Mesothelial cell of epicardium (in vitro differentiated cells): ENCODE measurements at regions not wholly inside any gene's neighbourhood (a gene's known extent, or its start where the extent isn't known, plus 50 kb on each side); places are given as distances from the start of the nearest gene placed in this dataset.

Experiments
- DNase-seq, 2 experiments: peaks; one replicate each; pipeline ENCODE4 v3.0.0; 2021; ENCODE audit warnings: low spot score in 2 of 2; ENCODE audit not compliant: unreplicated experiment in 2 of 2
- H3K27ac Mint-ChIP-seq: 2 replicates; pipeline ENCODE4 v1.8.0; 2021; ENCODE audit warnings: mixed read lengths
- H3K27me3 Mint-ChIP-seq: 2 replicates; pipeline ENCODE4 v1.8.0; 2021; ENCODE audit warnings: low read depth, mixed read lengths
- H3K36me3 Mint-ChIP-seq: 2 replicates; pipeline ENCODE4 v1.8.0; 2021; ENCODE audit warnings: mixed read lengths
- H3K4me1 Mint-ChIP-seq: 2 replicates; pipeline ENCODE4 v1.8.0; 2021; ENCODE audit warnings: mixed read lengths
- H3K4me3 Mint-ChIP-seq: 2 replicates; pipeline ENCODE4 v1.8.0; 2021; ENCODE audit warnings: mild to moderate bottlenecking, moderate library complexity, mixed read lengths
- H3K9me3 Mint-ChIP-seq: 2 replicates; pipeline ENCODE4 v1.8.0; 2021; ENCODE audit warnings: mixed read lengths
- CTCF ChIP-seq: fragments of 200-600 bp; sonication (generic); IDR thresholded peaks from one replicate; pipeline ENCODE4 v1.5.0; 2021; ENCODE audit warnings: antibody characterized with exemption; ENCODE audit not compliant: unreplicated experiment

- H3K27me3 Mint-ChIP-seq, result no peaks in the 10 kb centered on the region
- DNase-seq, result no peak
- peaks cover 38% of the 10 kb centered on the region for H3K4me1 Mint-ChIP-seq
- peaks cover 11% of the 10 kb centered on the region for H3K36me3 Mint-ChIP-seq
- peak overlapping the region; percentile 59 for H3K27ac Mint-ChIP-seq
- peaks cover 25% of the 10 kb centered on the region for H3K9me3 Mint-ChIP-seq
- H3K4me3 Mint-ChIP-seq, result no peak overlapping the region
- no peak for TF ChIP-seq CTCF
Measured at GRCh38 chr5:38613992-38614836, 57.8 kb upstream of the LIFR start.

GRCh38 chr5:38615042-38615441 lies 58.6 kb upstream of the LIFR start:
- TF ChIP-seq CTCF, result no peak
- Mint-ChIP-seq H3K4me3 (no peak overlapping the region), H3K27me3 (no peaks in the 10 kb centered on the region), H3K27ac (no peak overlapping the region), H3K4me1 (peaks cover 31% of the 10 kb centered on the region), H3K36me3 (peaks cover 12% of the 10 kb centered on the region), H3K9me3 (peaks cover 29% of the 10 kb centered on the region)
- no peak for DNase-seq

GRCh38 chr5:38615981-38616451 lies 59.6 kb upstream of the LIFR start:
- no peaks in the 10 kb centered on the region for H3K27me3 Mint-ChIP-seq
- peaks cover 25% of the 10 kb centered on the region for H3K4me1 Mint-ChIP-seq
- peak overlapping the region; percentile 28 for H3K27ac Mint-ChIP-seq
- DNase-seq, result no peak
- no peak overlapping the region for H3K4me3 Mint-ChIP-seq
- H3K9me3 Mint-ChIP-seq, result peaks cover 36% of the 10 kb centered on the region
- no peak for TF ChIP-seq CTCF
- peaks cover 15% of the 10 kb centered on the region for H3K36me3 Mint-ChIP-seq

GRCh38 chr5:38618154-38618553 lies 61.7 kb upstream of the LIFR start:
- DNase-seq, result no peak
- TF ChIP-seq CTCF, result no peak
- peaks cover 39% of the 10 kb centered on the region for H3K4me1 Mint-ChIP-seq
- no peak overlapping the region for H3K27ac Mint-ChIP-seq
- no peak overlapping the region for H3K4me3 Mint-ChIP-seq
- H3K36me3 Mint-ChIP-seq, result peaks cover 15% of the 10 kb centered on the region
- H3K27me3 Mint-ChIP-seq, result no peaks in the 10 kb centered on the region
- peaks cover 36% of the 10 kb centered on the region for H3K9me3 Mint-ChIP-seq

- peak overlapping the region; percentile 65 for H3K27ac Mint-ChIP-seq
- H3K27me3 Mint-ChIP-seq, result no peaks in the 10 kb centered on the region
- peaks cover 25% of the 10 kb centered on the region for H3K4me1 Mint-ChIP-seq
- H3K4me3 Mint-ChIP-seq, result no peak overlapping the region
- DNase-seq, result no peak
- H3K36me3 Mint-ChIP-seq, result peaks cover 17% of the 10 kb centered on the region
- no peak for TF ChIP-seq CTCF
- peaks cover 33% of the 10 kb centered on the region for H3K9me3 Mint-ChIP-seq
Measured at GRCh38 chr5:38621331-38621730, 64.9 kb upstream of the LIFR start.
